ENCODE measurements at regions not wholly inside any gene's neighbourhood (a gene's known extent, or its start where the extent isn't known, plus 50 kb on each side); places are given as distances from the start of the nearest gene placed in this dataset.

GRCh38 chr10:35889226-35889625 is 247.1 kb upstream of the FZD8 start:
- TF ChIP-seq CTCF (conservative IDR thresholded peaks at IDR 0.05; ENCODE audit: low read depth, low read length) (no peak), EZH2 (IDR thresholded peaks at IDR 0.05; ENCODE audit: borderline replicate concordance, low read depth, low read length, poor library complexity, severe bottlenecking) (no peak)

Data from A673 (cell line).